CD1c-positive myeloid dendritic cell (primary cell): ENCODE measurements at regions not wholly inside any gene's neighbourhood (a gene's known extent, or its start where the extent isn't known, plus 50 kb on each side); places are given as distances from the start of the nearest gene placed in this dataset.

Source experiments
- DNase-seq: peaks from one replicate; pipeline ENCODE4 v3.0.0-alpha.2; 2016; ENCODE audit errors: extremely low spot score

GRCh38 chr10:52645187-52645758 is 127.3 kb downstream of the MBL2 start:
- DNase-seq: no peak

GRCh38 chr10:52649511-52649910 is 123.1 kb downstream of the MBL2 start:
- no peak for DNase-seq

GRCh38 chr10:52650873-52651272 is 121.7 kb downstream of the MBL2 start:
- no peak for DNase-seq

- DNase-seq: no peak
These were observed 121.3 kb downstream of the MBL2 start for GRCh38 chr10:52651293-52651692.

- no peak for DNase-seq
These were observed 119.9 kb downstream of the MBL2 start for GRCh38 chr10:52652431-52653262.

- DNase-seq: no peak
These were observed 119.2 kb downstream of the MBL2 start for GRCh38 chr10:52653263-52653909.

GRCh38 chr10:52654201-52654600 is 118.4 kb downstream of the MBL2 start:
- DNase-seq: no peak

- no peak for DNase-seq
These were observed 114.5 kb downstream of the MBL2 start for GRCh38 chr10:52658112-52658511.

- DNase-seq: no peak
These were observed 113.5 kb downstream of the MBL2 start for GRCh38 chr10:52659085-52659484.

GRCh38 chr10:52662256-52662655 is 110.3 kb downstream of the MBL2 start:
- DNase-seq: no peak

- no peak for DNase-seq
These were observed 109.4 kb downstream of the MBL2 start for GRCh38 chr10:52663161-52663560.

- DNase-seq: no peak
These were observed 108.0 kb downstream of the MBL2 start for GRCh38 chr10:52664629-52665028.

GRCh38 chr10:52665821-52666220 is 106.8 kb downstream of the MBL2 start:
- DNase-seq: no peak

GRCh38 chr10:52666931-52667330 is 105.7 kb downstream of the MBL2 start:
- DNase-seq: no peak

- no peak for DNase-seq
These were observed 104.6 kb downstream of the MBL2 start for GRCh38 chr10:52668024-52668423.

GRCh38 chr10:52672880-52673279 is 99.7 kb downstream of the MBL2 start:
- DNase-seq: no peak

- no peak for DNase-seq
These were observed 99.1 kb downstream of the MBL2 start for GRCh38 chr10:52673468-52673867.

- no peak for DNase-seq
These were observed 98.1 kb downstream of the MBL2 start for GRCh38 chr10:52674474-52674873.

- DNase-seq: no peak
These were observed 95.5 kb downstream of the MBL2 start for GRCh38 chr10:52677086-52677485.

- no peak for DNase-seq
These were observed 94.0 kb downstream of the MBL2 start for GRCh38 chr10:52678611-52679010.

- no peak for DNase-seq
These were observed 93.5 kb downstream of the MBL2 start for GRCh38 chr10:52679117-52679516.

GRCh38 chr10:52682766-52683165 is 89.8 kb downstream of the MBL2 start:
- DNase-seq: no peak

- DNase-seq: no peak
These were observed 88.8 kb downstream of the MBL2 start for GRCh38 chr10:52683776-52684175.
